NT2/D1 (cell line): ENCODE measurements at regions not wholly inside any gene's neighbourhood (a gene's known extent, or its start where the extent isn't known, plus 50 kb on each side); places are given as distances from the start of the nearest gene placed in this dataset.

Experiments used
- SUZ12 ChIP-seq: IDR thresholded peaks from 2 replicates; pipeline ENCODE4 v1.6.1; 2011; ENCODE audit not compliant: insufficient read length, insufficient read depth; ENCODE audit errors: extremely low read depth
- ZNF274 ChIP-seq: IDR thresholded peaks from 2 replicates; pipeline ENCODE4 v1.6.1; 2011; ENCODE audit warnings: mild to moderate bottlenecking, low read depth, low read length

GRCh38 chr12:27907766-27908165 lies 64.8 kb downstream of the PTHLH start:
- TF ChIP-seq ZNF274 = no peak
- TF ChIP-seq SUZ12 = no peak
